ENCODE measurements at regions not wholly inside any gene's neighbourhood (a gene's known extent, or its start where the extent isn't known, plus 50 kb on each side); places are given as distances from the start of the nearest gene placed in this dataset.

DNA sequence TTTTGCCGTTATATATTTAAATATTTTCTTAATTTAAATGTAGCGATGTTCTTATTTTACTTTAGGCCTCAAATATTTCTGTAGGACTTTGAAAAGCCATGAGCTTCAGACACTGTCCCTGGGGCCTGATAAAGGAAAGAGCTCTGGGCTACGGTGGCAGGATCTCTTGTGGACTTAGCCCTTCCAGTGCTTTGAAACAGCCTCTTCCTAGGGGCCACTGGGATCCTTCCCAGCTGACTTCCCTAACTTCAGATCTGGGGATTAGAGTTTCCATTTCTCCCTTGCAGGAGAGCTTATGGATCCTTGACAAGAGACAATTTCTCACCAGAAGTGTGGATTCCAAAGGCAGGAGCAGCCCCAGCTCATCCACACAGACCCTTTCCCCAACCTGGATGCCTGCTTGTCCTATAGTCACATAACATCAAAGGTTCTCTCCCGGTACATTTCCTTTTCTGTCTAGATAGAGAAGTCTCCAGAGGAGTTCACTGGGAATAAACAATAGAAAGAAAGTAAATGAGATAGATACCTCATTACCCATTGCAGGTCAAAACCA is 221.4 kb downstream of the TTC6 start:
- TF ChIP-seq POLR2A (IDR thresholded peaks at IDR 0.05) (no peak), POLR2AphosphoS5 (IDR thresholded peaks at IDR 0.05) (no peak)
- TF ChIP-seq, protein P1, sequence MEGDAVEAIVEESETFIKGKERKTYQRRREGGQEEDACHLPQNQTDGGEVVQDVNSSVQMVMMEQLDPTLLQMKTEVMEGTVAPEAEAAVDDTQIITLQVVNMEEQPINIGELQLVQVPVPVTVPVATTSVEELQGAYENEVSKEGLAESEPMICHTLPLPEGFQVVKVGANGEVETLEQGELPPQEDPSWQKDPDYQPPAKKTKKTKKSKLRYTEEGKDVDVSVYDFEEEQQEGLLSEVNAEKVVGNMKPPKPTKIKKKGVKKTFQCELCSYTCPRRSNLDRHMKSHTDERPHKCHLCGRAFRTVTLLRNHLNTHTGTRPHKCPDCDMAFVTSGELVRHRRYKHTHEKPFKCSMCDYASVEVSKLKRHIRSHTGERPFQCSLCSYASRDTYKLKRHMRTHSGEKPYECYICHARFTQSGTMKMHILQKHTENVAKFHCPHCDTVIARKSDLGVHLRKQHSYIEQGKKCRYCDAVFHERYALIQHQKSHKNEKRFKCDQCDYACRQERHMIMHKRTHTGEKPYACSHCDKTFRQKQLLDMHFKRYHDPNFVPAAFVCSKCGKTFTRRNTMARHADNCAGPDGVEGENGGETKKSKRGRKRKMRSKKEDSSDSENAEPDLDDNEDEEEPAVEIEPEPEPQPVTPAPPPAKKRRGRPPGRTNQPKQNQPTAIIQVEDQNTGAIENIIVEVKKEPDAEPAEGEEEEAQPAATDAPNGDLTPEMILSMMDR (IDR thresholded peaks at IDR 0.05): no peak

Data from upper lobe of left lung (tissue), 4 donors.